Neuron (in vitro differentiated cells): ENCODE measurements at regions not wholly inside any gene's neighbourhood (a gene's known extent, or its start where the extent isn't known, plus 50 kb on each side); places are given as distances from the start of the nearest gene placed in this dataset.

Experiments
- H2AFZ ChIP-seq: one replicate; pipeline ENCODE4 v1.6.1; 2013; ENCODE audit warnings: low read depth, mild to moderate bottlenecking, inconsistent platforms, low read length, moderate library complexity
- H3K27me3 ChIP-seq: one replicate; pipeline ENCODE4 v1.6.1; 2013; ENCODE audit warnings: low read length; ENCODE audit not compliant: insufficient read depth
- H3K36me3 ChIP-seq: one replicate; pipeline ENCODE4 v1.6.1; 2013; ENCODE audit warnings: low read length; ENCODE audit not compliant: insufficient read depth
- H3K4me1 ChIP-seq: one replicate; pipeline ENCODE4 v1.6.1; 2013; ENCODE audit warnings: low read length; ENCODE audit not compliant: insufficient read depth
- H3K4me3 ChIP-seq: 2 replicates; pipeline ENCODE4 v1.5.1; 2013; ENCODE audit warnings: mild to moderate bottlenecking, low read length, moderate library complexity
- H3K9me3 ChIP-seq: one replicate; pipeline ENCODE4 v1.6.1; 2013; ENCODE audit warnings: low read length

- no peaks in the 10 kb centered on the region for H3K36me3 ChIP-seq
- no peaks in the 10 kb centered on the region for H3K9me3 ChIP-seq
- no peak overlapping the region for H3K4me3 ChIP-seq
- H3K27me3 ChIP-seq: no peaks in the 10 kb centered on the region
- H2AFZ ChIP-seq: no peak overlapping the region
- peaks cover 3% of the 10 kb centered on the region for H3K4me1 ChIP-seq
These were observed 417.9 kb downstream of the RPS24 start for GRCh38 chr10:78451592-78451991.

GRCh38 chr10:78454123-78454645 lies 420.5 kb downstream of the RPS24 start:
- peaks cover 3% of the 10 kb centered on the region for H3K4me1 ChIP-seq
- no peaks in the 10 kb centered on the region for H3K36me3 ChIP-seq
- no peak overlapping the region for H2AFZ ChIP-seq
- no peak overlapping the region for H3K4me3 ChIP-seq
- no peaks in the 10 kb centered on the region for H3K9me3 ChIP-seq
- H3K27me3 ChIP-seq: no peaks in the 10 kb centered on the region

GRCh38 chr10:78455236-78455635 lies 421.6 kb downstream of the RPS24 start:
- Histone ChIP-seq H3K9me3 (no peaks in the 10 kb centered on the region), H3K4me1 (peaks cover 3% of the 10 kb centered on the region), H3K4me3 (no peak overlapping the region)

DNA sequence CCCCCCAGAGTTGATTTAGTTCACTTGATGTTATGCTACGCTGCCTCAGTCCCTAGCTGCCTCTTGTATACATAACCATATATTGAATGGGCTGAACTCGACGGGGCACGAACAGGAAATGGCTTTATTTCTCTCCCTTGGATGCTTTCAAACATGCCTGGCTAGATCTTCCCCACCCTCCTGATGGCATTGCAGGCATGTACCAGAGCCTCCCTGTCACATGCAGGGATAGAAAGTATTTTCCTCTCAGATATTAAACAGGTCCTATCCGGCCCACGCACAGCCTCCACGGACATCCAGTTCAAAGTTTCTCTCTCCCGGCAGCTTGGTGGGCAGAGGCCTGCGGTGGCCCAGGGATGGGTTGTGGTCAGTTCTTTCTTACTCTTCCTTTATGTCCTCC lies 422.1 kb downstream of the RPS24 start:
- Histone ChIP-seq H3K36me3 (no peaks in the 10 kb centered on the region), H2AFZ (no peak overlapping the region), H3K27me3 (no peaks in the 10 kb centered on the region), H3K4me1 (peaks cover 3% of the 10 kb centered on the region), H3K9me3 (no peaks in the 10 kb centered on the region), H3K4me3 (no peak overlapping the region)

More at GRCh38 chr10:78455236-78455635, 421.6 kb downstream of the RPS24 start:
- Histone ChIP-seq H3K27me3 (no peaks in the 10 kb centered on the region), H2AFZ (no peak overlapping the region), H3K36me3 (no peaks in the 10 kb centered on the region)

DNA sequence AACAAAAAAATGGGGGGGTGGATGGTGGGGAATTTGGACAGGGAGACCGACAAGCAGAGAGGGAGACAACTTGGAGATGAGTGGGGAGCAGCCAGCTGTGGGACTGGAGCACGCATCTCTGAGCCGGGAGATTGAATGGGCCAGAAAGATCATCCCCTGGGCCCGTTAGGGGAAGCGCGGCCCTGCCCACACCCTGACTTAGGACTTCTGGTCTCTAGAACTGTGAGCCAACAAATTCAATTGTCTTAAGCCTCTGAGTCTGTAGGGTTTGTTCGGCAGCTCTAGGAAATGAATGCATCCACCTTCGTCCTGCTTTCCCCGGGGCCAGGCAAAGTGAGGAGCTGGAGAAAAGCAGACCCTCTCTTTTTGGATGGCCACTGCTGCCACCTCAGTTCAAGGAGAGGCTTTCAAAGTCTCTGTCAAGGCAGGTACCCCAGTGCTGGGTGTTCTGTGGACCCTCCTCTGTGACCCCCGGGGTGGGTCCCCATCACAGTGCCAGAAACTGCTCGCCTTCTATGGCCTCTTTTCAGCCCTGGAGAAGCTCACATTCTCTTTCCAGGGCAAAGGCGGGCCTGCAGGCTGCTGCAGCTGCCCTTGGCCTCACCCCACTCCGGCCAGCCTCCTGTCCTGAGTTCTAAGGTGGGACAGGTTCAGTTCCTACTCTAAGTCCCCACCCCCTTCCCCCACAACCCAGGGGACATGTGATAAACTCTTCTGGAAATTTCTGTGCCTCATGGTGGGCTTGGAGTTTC lies 423.2 kb downstream of the RPS24 start:
- H3K4me3 ChIP-seq: no peak overlapping the region
- H3K36me3 ChIP-seq: no peaks in the 10 kb centered on the region
- H3K4me1 ChIP-seq: peaks cover 3% of the 10 kb centered on the region
- no peaks in the 10 kb centered on the region for H3K27me3 ChIP-seq
- H3K9me3 ChIP-seq: no peaks in the 10 kb centered on the region
- no peak overlapping the region for H2AFZ ChIP-seq

DNA sequence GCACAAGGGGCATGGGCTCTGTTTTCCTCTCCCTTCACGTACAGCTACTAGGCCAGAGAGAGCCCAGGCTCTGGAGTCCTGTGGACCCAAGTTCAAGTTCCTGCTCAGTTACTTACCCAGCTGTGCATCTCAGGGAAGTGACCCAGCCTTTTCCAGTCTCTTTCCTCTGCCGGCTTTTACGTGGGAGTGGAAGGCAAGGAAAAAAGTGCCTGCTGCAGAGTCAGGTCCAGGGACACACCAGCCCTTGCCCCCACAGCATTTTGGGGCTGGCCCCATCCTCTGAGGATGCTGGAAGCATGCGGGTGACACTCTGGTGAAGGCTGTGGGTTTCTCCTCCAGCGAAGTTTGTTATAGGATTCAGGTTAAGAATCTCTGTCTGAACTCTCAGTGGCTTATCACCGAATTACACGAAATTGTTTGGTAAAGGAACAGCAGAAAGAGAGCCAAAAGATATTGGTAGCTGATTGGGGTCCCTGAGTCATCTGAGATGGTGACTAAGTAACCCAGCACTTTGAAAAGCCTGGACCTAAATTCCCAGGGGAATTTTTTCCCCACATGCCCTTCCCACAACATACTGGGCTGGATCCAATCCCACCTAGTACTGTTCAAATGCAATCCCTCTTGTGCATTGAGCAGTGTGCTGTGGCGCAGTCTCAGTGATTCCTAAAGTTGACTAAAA lies 424.3 kb downstream of the RPS24 start:
- Histone ChIP-seq H3K36me3 (no peaks in the 10 kb centered on the region), H3K4me1 (peaks cover 3% of the 10 kb centered on the region), H2AFZ (no peak overlapping the region), H3K27me3 (no peaks in the 10 kb centered on the region), H3K4me3 (no peak overlapping the region), H3K9me3 (no peaks in the 10 kb centered on the region)

- no peak overlapping the region for H2AFZ ChIP-seq
- no peaks in the 10 kb centered on the region for H3K36me3 ChIP-seq
- no peak overlapping the region for H3K4me3 ChIP-seq
These were observed 425.4 kb downstream of the RPS24 start for GRCh38 chr10:78458983-78459638.

GRCh38 chr10:78459639-78460037 lies 426.0 kb downstream of the RPS24 start:
- no peak overlapping the region for H2AFZ ChIP-seq
- no peak overlapping the region for H3K4me3 ChIP-seq
- no peaks in the 10 kb centered on the region for H3K36me3 ChIP-seq
- H3K4me1 ChIP-seq: peaks cover 9% of the 10 kb centered on the region
- H3K9me3 ChIP-seq: no peaks in the 10 kb centered on the region
- no peaks in the 10 kb centered on the region for H3K27me3 ChIP-seq

More at GRCh38 chr10:78458983-78459638, 425.4 kb downstream of the RPS24 start:
- no peaks in the 10 kb centered on the region for H3K27me3 ChIP-seq
- H3K9me3 ChIP-seq: no peaks in the 10 kb centered on the region
- peaks cover 4% of the 10 kb centered on the region for H3K4me1 ChIP-seq

DNA sequence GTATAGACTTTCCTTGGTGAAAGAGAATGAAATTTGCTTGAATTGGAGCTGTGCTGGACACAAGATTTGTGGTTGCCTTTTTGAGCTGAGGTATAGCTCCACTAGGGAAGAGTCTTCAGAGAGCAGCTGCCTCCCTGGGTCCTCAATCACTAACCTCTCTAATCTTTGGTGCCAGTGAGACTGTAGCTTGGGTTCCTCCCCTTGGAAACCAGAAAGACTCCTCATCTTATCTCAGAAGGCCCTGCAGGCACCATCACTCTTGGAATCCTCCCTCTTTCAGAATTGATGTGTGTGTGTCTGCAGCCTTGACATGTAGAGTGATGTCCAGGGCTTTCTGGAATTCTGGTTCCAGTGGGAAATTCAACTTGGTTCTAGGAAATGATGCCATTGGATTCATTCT lies 426.5 kb downstream of the RPS24 start:
- Histone ChIP-seq H2AFZ (no peak overlapping the region), H3K4me1 (peaks cover 11% of the 10 kb centered on the region), H3K36me3 (no peaks in the 10 kb centered on the region), H3K27me3 (no peaks in the 10 kb centered on the region), H3K9me3 (no peaks in the 10 kb centered on the region), H3K4me3 (no peak overlapping the region)

- Histone ChIP-seq H3K27me3 (no peaks in the 10 kb centered on the region), H3K4me1 (peaks cover 21% of the 10 kb centered on the region), H3K4me3 (no peak overlapping the region), H2AFZ (no peak overlapping the region), H3K36me3 (no peaks in the 10 kb centered on the region), H3K9me3 (no peaks in the 10 kb centered on the region)
These were observed 427.7 kb downstream of the RPS24 start for GRCh38 chr10:78461333-78461732.

GRCh38 chr10:78462176-78462575 lies 428.5 kb downstream of the RPS24 start:
- Histone ChIP-seq H3K27me3 (no peaks in the 10 kb centered on the region), H2AFZ (no peak overlapping the region), H3K36me3 (no peaks in the 10 kb centered on the region), H3K4me1 (peaks cover 21% of the 10 kb centered on the region), H3K4me3 (no peak overlapping the region), H3K9me3 (no peaks in the 10 kb centered on the region)

DNA sequence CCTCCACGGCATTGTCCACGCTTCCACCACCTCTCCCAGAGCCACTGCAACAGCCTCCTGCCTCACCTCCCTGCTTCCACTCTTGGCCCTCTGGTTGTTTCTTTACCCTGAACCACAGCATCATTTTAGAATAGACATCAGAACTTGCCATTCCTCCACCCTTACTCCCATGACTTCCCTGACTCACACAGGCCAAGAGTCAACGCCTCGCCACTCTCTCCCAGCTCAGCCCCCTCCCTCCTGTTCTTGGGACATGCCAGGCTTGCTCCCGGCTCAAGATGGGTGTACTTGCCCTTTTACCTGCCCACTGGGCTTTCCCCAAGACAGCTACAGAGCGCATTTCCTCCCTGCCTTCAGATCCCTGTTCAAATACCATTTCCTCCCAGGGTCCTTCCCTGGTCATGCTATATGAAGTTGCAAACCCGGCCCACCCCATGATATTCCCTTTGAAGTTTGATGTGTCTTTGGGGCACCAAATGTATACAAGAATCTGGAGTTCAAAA lies 429.1 kb downstream of the RPS24 start:
- Histone ChIP-seq H2AFZ (no peak overlapping the region), H3K4me1 (peaks cover 21% of the 10 kb centered on the region), H3K36me3 (no peaks in the 10 kb centered on the region), H3K4me3 (no peak overlapping the region), H3K9me3 (no peaks in the 10 kb centered on the region), H3K27me3 (no peaks in the 10 kb centered on the region)
